ENCODE measurements at regions not wholly inside any gene's neighbourhood (a gene's known extent, or its start where the extent isn't known, plus 50 kb on each side); places are given as distances from the start of the nearest gene placed in this dataset.

GRCh38 chr3:10627884-10628572 is 122.6 kb upstream of the ATP2B2 start:
- TF ChIP-seq ZC3H11A (IDR thresholded peaks at IDR 0.05) (no peak), MAZ (IDR thresholded peaks at IDR 0.05; ENCODE audit: borderline replicate concordance, low read depth, low read length) (no peak)
